GM12878 (cell line): ENCODE measurements at regions not wholly inside any gene's neighbourhood (a gene's known extent, or its start where the extent isn't known, plus 50 kb on each side); places are given as distances from the start of the nearest gene placed in this dataset.

ENCODE experiments used
- ATAC-seq: fragments of 200-7000 bp; cut with Tn5 transposase; 3 replicates; pipeline ENCODE4 v1.9.1; 2020; ENCODE audit warnings: mild to moderate bottlenecking, moderate library complexity
- BruUV-seq: library from RNA; stranded (reverse); fragments of 400-500 nt; replicated peaks from 2 replicates; lab custom pipeline; 2021; lab: Mats Ljungman, UMichigan
- CTCF ChIA-PET: fragments of 300-600 bp; sonication (Branson Sonifier 250); formaldehyde crosslinking; extraction: SDS; loops from one replicate; lab custom pipeline; 2021; ENCODE audit warnings: inconsistent platforms; lab: Yijun Ruan, JAX
- POLR2A ChIA-PET: fragments of 350-600 bp; formaldehyde crosslinking; extraction: SDS; loops from one replicate; lab custom pipeline; 2021; ENCODE audit warnings: inconsistent platforms; lab: Charles Lee
- RAD21 ChIA-PET: fragments of 300-600 bp; sonication (Branson Sonifier 250); formaldehyde crosslinking; loops from one replicate; lab custom pipeline; 2023; ENCODE audit warnings: antibody characterized with exemption; ENCODE audit not compliant: unreplicated experiment; lab: Charles Lee
- SMC1A ChIA-PET: fragments of 300-600 bp; sonication (Branson Sonifier 250); formaldehyde crosslinking; loops from one replicate; lab custom pipeline; 2023; ENCODE audit not compliant: unreplicated experiment, uncharacterized antibody; lab: Charles Lee
- DNase-seq: peaks from one replicate; pipeline ENCODE4 v3.0.0-alpha.2; 2011; ENCODE audit warnings: low read depth, low spot score
- FAIRE-seq: peaks from 3 replicates; lab custom pipeline; 2011; peaks lifted over from hg19 to GRCh38; lab: Jason Lieb, UNC
- H2AFZ ChIP-seq: 2 replicates; pipeline ENCODE4 v1.6.0; 2011; ENCODE audit warnings: low read depth, low read length, control low read depth; ENCODE audit not compliant: control insufficient read depth
- H3K27ac ChIP-seq: 2 replicates; pipeline ENCODE4 v1.5.1; 2011; ENCODE audit warnings: control low read depth; ENCODE audit not compliant: control insufficient read depth, insufficient read depth
- H3K27me3 ChIP-seq, 2 experiments: replicated peaks in 1 of 2; 2 replicates each; pipeline versions ENCODE4 v1.6.0 to v1.6.1; 2011; ENCODE audit warnings: low read length in 1 of 2; ENCODE audit not compliant: control insufficient read depth in 2 of 2, insufficient read depth in 2 of 2
- H3K36me3 ChIP-seq, 2 experiments: 2 replicates each; pipeline ENCODE4 v1.5.1; 2011; ENCODE audit warnings: low read length in 1 of 2; ENCODE audit not compliant: control insufficient read depth in 2 of 2, insufficient read depth in 2 of 2
- H3K4me1 ChIP-seq: 2 replicates; pipeline ENCODE4 v1.6.1; 2011; ENCODE audit warnings: mild to moderate bottlenecking, low read length, moderate library complexity, mixed read lengths; ENCODE audit not compliant: control insufficient read depth, insufficient read depth
- H3K4me2 ChIP-seq: 2 replicates; pipeline ENCODE4 v1.6.0; 2011; ENCODE audit warnings: control low read depth; ENCODE audit not compliant: control insufficient read depth, insufficient read depth
- H3K4me3 ChIP-seq: fragments of 200-600 bp; sonication (generic); 2 replicates; pipeline ENCODE4 v1.5.1; 2016
- H3K79me2 ChIP-seq: 2 replicates; pipeline ENCODE4 v1.6.0; 2011; ENCODE audit warnings: low read length; ENCODE audit not compliant: control insufficient read depth, insufficient read depth
- H3K9ac ChIP-seq: 2 replicates; pipeline ENCODE4 v1.8.0; 2011; ENCODE audit warnings: low read length, control low read depth, mixed read lengths; ENCODE audit not compliant: control insufficient read depth, insufficient read depth
- H3K9me3 ChIP-seq: replicated peaks from 3 replicates; pipeline ENCODE4 v1.5.1; 2011; ENCODE audit warnings: mild to moderate bottlenecking, low read length; ENCODE audit not compliant: control insufficient read depth, insufficient read depth
- H4K20me1 ChIP-seq: 2 replicates; pipeline ENCODE4 v1.6.0; 2011; ENCODE audit not compliant: control insufficient read depth, insufficient read depth
- ASH2L ChIP-seq: fragments of 300-600, 200-600 bp; sonication (generic); IDR thresholded peaks from 2 replicates; pipeline ENCODE4 v1.6.1; 2017; ENCODE audit warnings: low read depth, mild to moderate bottlenecking, borderline replicate concordance
- BRCA1 ChIP-seq: IDR thresholded peaks from 2 replicates; pipeline ENCODE4 v1.6.1; 2011; ENCODE audit warnings: low read depth, low read length, improper control_type of control experiment
- CBX5 ChIP-seq: sonication (generic); IDR thresholded peaks from 2 replicates; pipeline ENCODE4 v1.6.1; 2016; ENCODE audit warnings: low read depth, moderate library complexity, mild to moderate bottlenecking, inconsistent platforms
- E2F8 ChIP-seq: fragments of 450-650 bp; IDR thresholded peaks from 2 replicates; pipeline ENCODE4 v1.6.1; 2018; ENCODE audit warnings: mild to moderate bottlenecking, low read depth, moderate library complexity; ENCODE audit not compliant: partially characterized antibody
- IKZF2 ChIP-seq, 2 experiments: fragments of 450-650 bp; IDR thresholded peaks; 2 replicates each; pipeline ENCODE4 v1.6.1; 2017; ENCODE audit warnings: mild to moderate bottlenecking in 2 of 2, moderate library complexity in 2 of 2
- IRF4 ChIP-seq: IDR thresholded peaks from 2 replicates; pipeline ENCODE4 v1.6.1; 2011; ENCODE audit warnings: low read depth, low read length
- MAX ChIP-seq: IDR thresholded peaks from 2 replicates; pipeline ENCODE4 v1.6.1; 2012; ENCODE audit warnings: low read depth, low read length, improper control_type of control experiment
- NRF1 ChIP-seq: conservative IDR thresholded peaks from 2 replicates; pipeline ENCODE4 v1.6.1; 2011; ENCODE audit warnings: mild to moderate bottlenecking, low read depth, low read length, improper control_type of control experiment
- RAD21 ChIP-seq: IDR thresholded peaks from 2 replicates; pipeline ENCODE4 v1.6.1; 2011; ENCODE audit warnings: mild to moderate bottlenecking, low read depth, low read length, moderate library complexity; ENCODE audit not compliant: insufficient read depth
- RCOR1 ChIP-seq: conservative IDR thresholded peaks from 2 replicates; pipeline ENCODE4 v1.6.1; 2012; ENCODE audit warnings: low read depth, low read length, improper control_type of control experiment
- SIX5 ChIP-seq: IDR thresholded peaks from 2 replicates; pipeline ENCODE4 v1.6.1; 2011; ENCODE audit warnings: mild to moderate bottlenecking, low read depth, low read length, moderate library complexity; ENCODE audit not compliant: severe bottlenecking
- SMAD1 ChIP-seq: fragments of 450-650 bp; IDR thresholded peaks from 2 replicates; pipeline ENCODE4 v1.6.1; 2018; ENCODE audit warnings: mild to moderate bottlenecking, low read depth; ENCODE audit not compliant: partially characterized antibody
- SRF ChIP-seq, 2 experiments: IDR thresholded peaks; 2 replicates each; pipeline ENCODE4 v1.6.1; 2011; ENCODE audit warnings: low read depth in 2 of 2, low read length in 2 of 2, mild to moderate bottlenecking in 1 of 2, moderate library complexity in 1 of 2
- TBL1XR1 ChIP-seq: IDR thresholded peaks from 2 replicates; pipeline ENCODE4 v1.6.1; 2012; ENCODE audit warnings: low read depth, low read length, improper control_type of control experiment
- WGBS: methylation state at CpG from one replicate; pipeline ENCODE4 v1.1.6; 2016; ENCODE audit warnings: low lambda C conversion rate; ENCODE audit not compliant: insufficient replicate concordance, insufficient coverage; ENCODE audit errors: missing lambda C conversion rate; 5-methylcytosine and 5-hydroxymethylcytosine counted together
- in situ Hi-C: fragments of 300-500 bp; cut with MboI; formaldehyde crosslinking; loops from 9 replicates; pipeline ENCODE4 v1.14.3; 2018; ENCODE audit warnings: mixed read lengths
- intact Hi-C: fragments of 100-400 bp; cut with micrococcal nuclease; formaldehyde crosslinking; loops from one replicate; pipeline ENCODE4 v1.14.2; 2022; ENCODE audit not compliant: unreplicated experiment

- Histone ChIP-seq H4K20me1 (no peaks in the 10 kb centered on the region), H3K79me2 (no peaks in the 10 kb centered on the region), H3K4me2 (no peak overlapping the region), H3K27me3 (no peaks in the 10 kb centered on the region), H3K36me3 (no peaks in the 10 kb centered on the region), H3K9me3 (no peaks in the 10 kb centered on the region), H3K9ac (no peak overlapping the region), H3K4me1 (no peaks in the 10 kb centered on the region), H3K4me3 (no peak overlapping the region), H3K27ac (no peak overlapping the region), H2AFZ (no peak overlapping the region)
- RAD21 ChIA-PET: interaction anchor here (7.7 kb wide), 1 partner anchor 996 kb away, joined by 53 read pairs; the partner anchor contains the start of gene BDNF
- POLR2A ChIA-PET: no interaction called here
- FAIRE-seq (no peak), DNase-seq (no peak), ATAC-seq (no peak)
- in situ Hi-C loops: loop anchor here (5.0 to 25.0 kb wide), 2 partner anchors 641 to 994 kb away; partner anchors contain the start of gene BDNF
- SMC1A ChIA-PET: interaction anchor here (1.0 to 4.1 kb wide), 3 partner anchors 638 to 998 kb away, joined by 3 to 15 read pairs (median 4); no protein-coding TSS in a partner anchor
- TF ChIP-seq NRF1: no peak
- TF ChIP-seq SRF (IDR thresholded peaks at IDR 0.05; ENCODE audit: low read depth in 2 of 2, low read length in 2 of 2): no peak
- no peak for TF ChIP-seq E2F8
- no peak for TF ChIP-seq TBL1XR1
- TF ChIP-seq IRF4: no peak
- TF ChIP-seq CBX5: no peak
- no peak for TF ChIP-seq BRCA1
- no peak for TF ChIP-seq SMAD1
- TF ChIP-seq RAD21: no peak
- no peak for TF ChIP-seq SIX5
- no peak for TF ChIP-seq ASH2L
- no peak for TF ChIP-seq RCOR1
- TF ChIP-seq MAX: no peak
- TF ChIP-seq IKZF2 (IDR thresholded peaks at IDR 0.05): no peak
- WGBS: 0% methylated on average over 1 of the region's 1 CpG
- intact Hi-C loops: loop anchor here (5.0 kb wide), 1 partner anchor 636 kb away; no protein-coding TSS in a partner anchor
- CTCF ChIA-PET: interaction anchor here (0.6 to 2.8 kb wide), 6 partner anchors 8 to 997 kb away, joined by 3 to 17 read pairs (median 4); no protein-coding TSS in a partner anchor
- BruUV-seq: no TSS peak
These were observed 588.4 kb downstream of the METTL15 start for GRCh38 chr11:28696591-28696990.
